GM23338 (cell line): ENCODE measurements at regions not wholly inside any gene's neighbourhood (a gene's known extent, or its start where the extent isn't known, plus 50 kb on each side); places are given as distances from the start of the nearest gene placed in this dataset.

ENCODE experiments used
- ATAC-seq: fragments of 200-7000 bp; cut with Tn5 transposase; 3 replicates; pipeline ENCODE4 v1.9.1; 2020
- DNase-seq: peaks from one replicate; pipeline ENCODE4 v3.0.0-alpha.2; 2015; ENCODE audit warnings: low spot score
- H2AFZ ChIP-seq: fragments of 200-600 bp; sonication (generic); 2 replicates; pipeline ENCODE4 v1.8.0; 2016; ENCODE audit warnings: antibody characterized with exemption, mild to moderate bottlenecking, moderate library complexity
- H3F3A ChIP-seq: fragments of 200-600 bp; sonication (generic); replicated peaks from 2 replicates; pipeline ENCODE4 v1.8.0; 2017; ENCODE audit warnings: antibody characterized with exemption, mixed run types, low read depth
- H3K27ac ChIP-seq: fragments of 200-600 bp; sonication (generic); 2 replicates; pipeline ENCODE4 v1.6.1; 2016; ENCODE audit warnings: low read depth
- H3K27me3 ChIP-seq: fragments of 200-600 bp; sonication (generic); 2 replicates; pipeline ENCODE4 v1.8.0; 2016; ENCODE audit warnings: mild to moderate bottlenecking, mixed run types, moderate library complexity; ENCODE audit not compliant: insufficient read depth
- H3K36me3 ChIP-seq: fragments of 200-600 bp; sonication (generic); 2 replicates; pipeline ENCODE4 v1.8.0; 2016; ENCODE audit warnings: mild to moderate bottlenecking; ENCODE audit not compliant: insufficient read depth
- H3K4me1 ChIP-seq: fragments of 200-600 bp; sonication (generic); 2 replicates; pipeline ENCODE4 v1.8.0; 2016; ENCODE audit warnings: mild to moderate bottlenecking, moderate library complexity; ENCODE audit not compliant: insufficient read depth
- H3K4me2 ChIP-seq: fragments of 200-600 bp; sonication (generic); 2 replicates; pipeline ENCODE4 v1.7.1; 2017; ENCODE audit warnings: mixed run types
- H3K4me3 ChIP-seq: fragments of 200-600 bp; sonication (generic); 2 replicates; pipeline ENCODE4 v1.6.1; 2016; ENCODE audit warnings: mixed run types
- H3K79me2 ChIP-seq: fragments of 200-600 bp; sonication (generic); replicated peaks from 2 replicates; pipeline ENCODE4 v1.8.0; 2017; ENCODE audit warnings: mild to moderate bottlenecking; ENCODE audit not compliant: insufficient read depth
- H3K9me2 ChIP-seq: fragments of 200-600 bp; sonication (generic); 2 replicates; pipeline ENCODE4 v1.8.0; 2017; ENCODE audit not compliant: insufficient read depth
- H4K20me1 ChIP-seq: fragments of 200-600 bp; sonication (generic); replicated peaks from 2 replicates; pipeline ENCODE4 v1.8.0; 2017; ENCODE audit warnings: mild to moderate bottlenecking; ENCODE audit not compliant: insufficient read depth
- H3K27ac Mint-ChIP-seq: 2 replicates; pipeline ENCODE4 v1.8.0; 2020; ENCODE audit warnings: inconsistent platforms, mild to moderate bottlenecking, moderate library complexity, mixed read lengths
- H3K27me3 Mint-ChIP-seq: 3 replicates; pipeline ENCODE4 v1.8.0; 2022; ENCODE audit warnings: low read depth, mild to moderate bottlenecking, moderate library complexity, mixed read lengths, inconsistent platforms; ENCODE audit not compliant: insufficient read depth, poor library complexity
- H3K36me3 Mint-ChIP-seq: 3 replicates; pipeline ENCODE4 v1.8.0; 2021; ENCODE audit warnings: low read depth, mild to moderate bottlenecking, inconsistent platforms, moderate library complexity, mixed read lengths
- H3K4me1 Mint-ChIP-seq: 3 replicates; pipeline ENCODE4 v1.8.0; 2020; ENCODE audit warnings: mild to moderate bottlenecking, inconsistent platforms, mixed read lengths
- H3K4me3 Mint-ChIP-seq: 3 replicates; pipeline ENCODE4 v1.8.0; 2021; ENCODE audit warnings: moderate library complexity, mild to moderate bottlenecking, inconsistent platforms, mixed read lengths
- H3K9me3 Mint-ChIP-seq: 3 replicates; pipeline ENCODE4 v1.8.0; 2020; ENCODE audit warnings: moderate library complexity, mild to moderate bottlenecking, inconsistent platforms, mixed read lengths
- CREB1 ChIP-seq: fragments of 250-450 bp; sonication (Bioruptor Pico); IDR thresholded peaks from 2 replicates; pipeline ENCODE4 v1.5.0; 2020; ENCODE audit warnings: low read depth, mild to moderate bottlenecking, moderate library complexity
- EZH2 ChIP-seq: fragments of 200-600 bp; sonication (generic); IDR thresholded peaks from one replicate; pipeline ENCODE4 v1.8.0; 2017; ENCODE audit warnings: antibody characterized with exemption, mild to moderate bottlenecking, low read depth; ENCODE audit not compliant: unreplicated experiment
- EZH2phosphoT487 ChIP-seq: fragments of 200-600 bp; sonication (generic); IDR thresholded peaks from one replicate; pipeline ENCODE4 v1.8.1; 2018; ENCODE audit warnings: antibody characterized with exemption; ENCODE audit not compliant: unreplicated experiment
- JUNB ChIP-seq: IDR thresholded peaks from one replicate; pipeline ENCODE4 v1.6.1; 2016; ENCODE audit warnings: antibody characterized with exemption; ENCODE audit not compliant: unreplicated experiment
- NANOG ChIP-seq: IDR thresholded peaks from 2 replicates; pipeline ENCODE4 v1.6.1; 2016; ENCODE audit warnings: antibody characterized with exemption, borderline replicate concordance
- POLR2AphosphoS5 ChIP-seq: IDR thresholded peaks from 2 replicates; pipeline ENCODE4 v1.6.1; 2016; ENCODE audit warnings: antibody characterized with exemption, low read depth
- STAT1 ChIP-seq: IDR thresholded peaks from one replicate; pipeline ENCODE4 v1.6.1; 2016; ENCODE audit warnings: antibody characterized with exemption; ENCODE audit not compliant: unreplicated experiment
- ZNF114 ChIP-seq: fragments of 250-450 bp; sonication (Bioruptor Pico); IDR thresholded peaks from 2 replicates; pipeline ENCODE4 v1.5.0; 2020; ENCODE audit warnings: mild to moderate bottlenecking, moderate library complexity
- ZNF331 ChIP-seq: fragments of 250-450 bp; sonication (Bioruptor Pico); IDR thresholded peaks from 2 replicates; pipeline ENCODE4 v1.5.0; 2020; ENCODE audit warnings: low read depth, mild to moderate bottlenecking, moderate library complexity
- TF ChIP-seq, protein P1 (sequence below): IDR thresholded peaks from 2 replicates; pipeline ENCODE4 v1.6.1; 2016; ENCODE audit warnings: antibody characterized with exemption
- TF ChIP-seq, protein P2 (sequence below), 2 experiments: fragments of 200-600 bp in 1 of 2; sonication (generic) in 1 of 2; conservative IDR thresholded peaks; 2 replicates each; pipeline versions ENCODE4 v1.5.1 to v1.6.1; 2016 to 2017; ENCODE audit warnings: antibody characterized with exemption in 2 of 2, low read depth in 2 of 2, mild to moderate bottlenecking in 2 of 2, moderate library complexity in 1 of 2
- TF ChIP-seq, protein P3 (sequence below): fragments of 250-450 bp; sonication (Bioruptor Pico); IDR thresholded peaks from 2 replicates; pipeline ENCODE4 v1.5.0; 2020; ENCODE audit warnings: mild to moderate bottlenecking, moderate library complexity
- TF ChIP-seq, protein P4 (sequence below): IDR thresholded peaks from one replicate; pipeline ENCODE4 v1.6.1; 2018; ENCODE audit warnings: antibody characterized with exemption; ENCODE audit not compliant: unreplicated experiment

DNA sequence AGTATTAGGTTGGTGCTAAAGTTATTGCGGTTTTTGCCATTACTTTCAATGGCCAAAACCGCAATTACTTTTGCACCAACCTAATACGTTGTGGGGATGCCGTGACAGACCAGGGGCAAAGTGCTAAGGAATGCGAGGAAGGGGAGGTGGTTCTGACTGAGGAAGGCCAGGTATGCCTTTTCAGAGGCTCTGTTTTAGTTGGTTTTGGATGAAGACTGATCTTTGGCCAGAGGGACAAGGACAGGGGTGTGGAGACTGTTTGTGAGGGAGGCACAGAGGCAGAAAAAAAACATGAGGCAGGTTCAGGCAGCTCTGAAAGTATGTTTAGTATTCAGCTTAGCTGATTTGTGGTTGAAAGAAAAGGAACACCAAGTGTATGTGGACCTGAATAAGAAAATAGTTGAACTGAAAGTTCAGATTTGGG is 358.2 kb downstream of the RPS6KC1 start:
- Histone ChIP-seq H3K27me3 (no peaks in the 10 kb centered on the region), H2AFZ (no peak overlapping the region), H3K9me2 (peaks cover 29% of the 10 kb centered on the region), H3K4me3 (no peak overlapping the region), H3K27ac (no peak overlapping the region), H3K79me2 (no peaks in the 10 kb centered on the region), H3K4me1 (no peaks in the 10 kb centered on the region), H3K4me2 (no peak overlapping the region), H3F3A (no peaks in the 10 kb centered on the region), H4K20me1 (no peaks in the 10 kb centered on the region), H3K36me3 (no peaks in the 10 kb centered on the region)
- Mint-ChIP-seq H3K4me3 (no peak overlapping the region), H3K36me3 (peaks cover 5% of the 10 kb centered on the region; the same call in 1 of the 3 replicates), H3K27me3 (peaks cover 2% of the 10 kb centered on the region), H3K4me1 (no peaks in the 10 kb centered on the region), H3K9me3 (peaks cover 5% of the 10 kb centered on the region; the same call in 1 of the 3 replicates), H3K27ac (no peak overlapping the region)
- DNase-seq: no peak
- ATAC-seq: no peak
- TF ChIP-seq, protein P1, sequence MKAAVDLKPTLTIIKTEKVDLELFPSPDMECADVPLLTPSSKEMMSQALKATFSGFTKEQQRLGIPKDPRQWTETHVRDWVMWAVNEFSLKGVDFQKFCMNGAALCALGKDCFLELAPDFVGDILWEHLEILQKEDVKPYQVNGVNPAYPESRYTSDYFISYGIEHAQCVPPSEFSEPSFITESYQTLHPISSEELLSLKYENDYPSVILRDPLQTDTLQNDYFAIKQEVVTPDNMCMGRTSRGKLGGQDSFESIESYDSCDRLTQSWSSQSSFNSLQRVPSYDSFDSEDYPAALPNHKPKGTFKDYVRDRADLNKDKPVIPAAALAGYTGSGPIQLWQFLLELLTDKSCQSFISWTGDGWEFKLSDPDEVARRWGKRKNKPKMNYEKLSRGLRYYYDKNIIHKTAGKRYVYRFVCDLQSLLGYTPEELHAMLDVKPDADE: no peak
- no peak for TF ChIP-seq EZH2phosphoT487
- no peak for TF ChIP-seq NANOG
- no peak for TF ChIP-seq POLR2AphosphoS5
- TF ChIP-seq ZNF114 (CRISPR knock-in tag): no peak
- TF ChIP-seq, protein P2, sequence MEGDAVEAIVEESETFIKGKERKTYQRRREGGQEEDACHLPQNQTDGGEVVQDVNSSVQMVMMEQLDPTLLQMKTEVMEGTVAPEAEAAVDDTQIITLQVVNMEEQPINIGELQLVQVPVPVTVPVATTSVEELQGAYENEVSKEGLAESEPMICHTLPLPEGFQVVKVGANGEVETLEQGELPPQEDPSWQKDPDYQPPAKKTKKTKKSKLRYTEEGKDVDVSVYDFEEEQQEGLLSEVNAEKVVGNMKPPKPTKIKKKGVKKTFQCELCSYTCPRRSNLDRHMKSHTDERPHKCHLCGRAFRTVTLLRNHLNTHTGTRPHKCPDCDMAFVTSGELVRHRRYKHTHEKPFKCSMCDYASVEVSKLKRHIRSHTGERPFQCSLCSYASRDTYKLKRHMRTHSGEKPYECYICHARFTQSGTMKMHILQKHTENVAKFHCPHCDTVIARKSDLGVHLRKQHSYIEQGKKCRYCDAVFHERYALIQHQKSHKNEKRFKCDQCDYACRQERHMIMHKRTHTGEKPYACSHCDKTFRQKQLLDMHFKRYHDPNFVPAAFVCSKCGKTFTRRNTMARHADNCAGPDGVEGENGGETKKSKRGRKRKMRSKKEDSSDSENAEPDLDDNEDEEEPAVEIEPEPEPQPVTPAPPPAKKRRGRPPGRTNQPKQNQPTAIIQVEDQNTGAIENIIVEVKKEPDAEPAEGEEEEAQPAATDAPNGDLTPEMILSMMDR (conservative IDR thresholded peaks at IDR 0.05; ENCODE audit: low read depth in 2 of 2): no peak
- TF ChIP-seq, protein P3, sequence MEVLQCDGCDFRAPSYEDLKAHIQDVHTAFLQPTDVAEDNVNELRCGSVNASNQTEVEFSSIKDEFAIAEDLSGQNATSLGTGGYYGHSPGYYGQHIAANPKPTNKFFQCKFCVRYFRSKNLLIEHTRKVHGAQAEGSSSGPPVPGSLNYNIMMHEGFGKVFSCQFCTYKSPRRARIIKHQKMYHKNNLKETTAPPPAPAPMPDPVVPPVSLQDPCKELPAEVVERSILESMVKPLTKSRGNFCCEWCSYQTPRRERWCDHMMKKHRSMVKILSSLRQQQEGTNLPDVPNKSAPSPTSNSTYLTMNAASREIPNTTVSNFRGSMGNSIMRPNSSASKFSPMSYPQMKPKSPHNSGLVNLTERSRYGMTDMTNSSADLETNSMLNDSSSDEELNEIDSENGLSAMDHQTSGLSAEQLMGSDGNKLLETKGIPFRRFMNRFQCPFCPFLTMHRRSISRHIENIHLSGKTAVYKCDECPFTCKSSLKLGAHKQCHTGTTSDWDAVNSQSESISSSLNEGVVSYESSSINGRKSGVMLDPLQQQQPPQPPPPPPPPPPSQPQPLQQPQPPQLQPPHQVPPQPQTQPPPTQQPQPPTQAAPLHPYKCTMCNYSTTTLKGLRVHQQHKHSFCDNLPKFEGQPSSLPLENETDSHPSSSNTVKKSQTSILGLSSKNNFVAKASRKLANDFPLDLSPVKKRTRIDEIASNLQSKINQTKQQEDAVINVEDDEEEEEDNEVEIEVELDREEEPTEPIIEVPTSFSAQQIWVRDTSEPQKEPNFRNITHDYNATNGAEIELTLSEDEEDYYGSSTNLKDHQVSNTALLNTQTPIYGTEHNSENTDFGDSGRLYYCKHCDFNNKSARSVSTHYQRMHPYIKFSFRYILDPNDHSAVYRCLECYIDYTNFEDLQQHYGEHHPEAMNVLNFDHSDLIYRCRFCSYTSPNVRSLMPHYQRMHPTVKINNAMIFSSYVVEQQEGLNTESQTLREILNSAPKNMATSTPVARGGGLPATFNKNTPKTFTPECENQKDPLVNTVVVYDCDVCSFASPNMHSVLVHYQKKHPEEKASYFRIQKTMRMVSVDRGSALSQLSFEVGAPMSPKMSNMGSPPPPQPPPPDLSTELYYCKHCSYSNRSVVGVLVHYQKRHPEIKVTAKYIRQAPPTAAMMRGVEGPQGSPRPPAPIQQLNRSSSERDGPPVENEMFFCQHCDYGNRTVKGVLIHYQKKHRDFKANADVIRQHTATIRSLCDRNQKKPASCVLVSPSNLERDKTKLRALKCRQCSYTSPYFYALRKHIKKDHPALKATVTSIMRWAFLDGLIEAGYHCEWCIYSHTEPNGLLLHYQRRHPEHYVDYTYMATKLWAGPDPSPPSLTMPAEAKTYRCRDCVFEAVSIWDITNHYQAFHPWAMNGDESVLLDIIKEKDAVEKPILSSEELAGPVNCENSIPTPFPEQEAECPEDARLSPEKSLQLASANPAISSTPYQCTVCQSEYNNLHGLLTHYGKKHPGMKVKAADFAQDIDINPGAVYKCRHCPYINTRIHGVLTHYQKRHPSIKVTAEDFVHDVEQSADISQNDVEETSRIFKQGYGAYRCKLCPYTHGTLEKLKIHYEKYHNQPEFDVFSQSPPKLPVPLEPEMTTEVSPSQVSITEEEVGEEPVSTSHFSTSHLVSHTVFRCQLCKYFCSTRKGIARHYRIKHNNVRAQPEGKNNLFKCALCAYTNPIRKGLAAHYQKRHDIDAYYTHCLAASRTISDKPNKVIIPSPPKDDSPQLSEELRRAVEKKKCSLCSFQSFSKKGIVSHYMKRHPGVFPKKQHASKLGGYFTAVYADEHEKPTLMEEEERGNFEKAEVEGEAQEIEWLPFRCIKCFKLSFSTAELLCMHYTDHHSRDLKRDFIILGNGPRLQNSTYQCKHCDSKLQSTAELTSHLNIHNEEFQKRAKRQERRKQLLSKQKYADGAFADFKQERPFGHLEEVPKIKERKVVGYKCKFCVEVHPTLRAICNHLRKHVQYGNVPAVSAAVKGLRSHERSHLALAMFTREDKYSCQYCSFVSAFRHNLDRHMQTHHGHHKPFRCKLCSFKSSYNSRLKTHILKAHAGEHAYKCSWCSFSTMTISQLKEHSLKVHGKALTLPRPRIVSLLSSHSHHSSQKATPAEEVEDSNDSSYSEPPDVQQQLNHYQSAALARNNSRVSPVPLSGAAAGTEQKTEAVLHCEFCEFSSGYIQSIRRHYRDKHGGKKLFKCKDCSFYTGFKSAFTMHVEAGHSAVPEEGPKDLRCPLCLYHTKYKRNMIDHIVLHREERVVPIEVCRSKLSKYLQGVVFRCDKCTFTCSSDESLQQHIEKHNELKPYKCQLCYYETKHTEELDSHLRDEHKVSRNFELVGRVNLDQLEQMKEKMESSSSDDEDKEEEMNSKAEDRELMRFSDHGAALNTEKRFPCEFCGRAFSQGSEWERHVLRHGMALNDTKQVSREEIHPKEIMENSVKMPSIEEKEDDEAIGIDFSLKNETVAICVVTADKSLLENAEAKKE (CRISPR knock-in tag): no peak
- no peak for TF ChIP-seq CREB1 (CRISPR knock-in tag)
- no peak for TF ChIP-seq ZNF331 (CRISPR knock-in tag)
- TF ChIP-seq JUNB: no peak
- TF ChIP-seq EZH2: no peak
- TF ChIP-seq STAT1: no peak
- TF ChIP-seq, protein P4, sequence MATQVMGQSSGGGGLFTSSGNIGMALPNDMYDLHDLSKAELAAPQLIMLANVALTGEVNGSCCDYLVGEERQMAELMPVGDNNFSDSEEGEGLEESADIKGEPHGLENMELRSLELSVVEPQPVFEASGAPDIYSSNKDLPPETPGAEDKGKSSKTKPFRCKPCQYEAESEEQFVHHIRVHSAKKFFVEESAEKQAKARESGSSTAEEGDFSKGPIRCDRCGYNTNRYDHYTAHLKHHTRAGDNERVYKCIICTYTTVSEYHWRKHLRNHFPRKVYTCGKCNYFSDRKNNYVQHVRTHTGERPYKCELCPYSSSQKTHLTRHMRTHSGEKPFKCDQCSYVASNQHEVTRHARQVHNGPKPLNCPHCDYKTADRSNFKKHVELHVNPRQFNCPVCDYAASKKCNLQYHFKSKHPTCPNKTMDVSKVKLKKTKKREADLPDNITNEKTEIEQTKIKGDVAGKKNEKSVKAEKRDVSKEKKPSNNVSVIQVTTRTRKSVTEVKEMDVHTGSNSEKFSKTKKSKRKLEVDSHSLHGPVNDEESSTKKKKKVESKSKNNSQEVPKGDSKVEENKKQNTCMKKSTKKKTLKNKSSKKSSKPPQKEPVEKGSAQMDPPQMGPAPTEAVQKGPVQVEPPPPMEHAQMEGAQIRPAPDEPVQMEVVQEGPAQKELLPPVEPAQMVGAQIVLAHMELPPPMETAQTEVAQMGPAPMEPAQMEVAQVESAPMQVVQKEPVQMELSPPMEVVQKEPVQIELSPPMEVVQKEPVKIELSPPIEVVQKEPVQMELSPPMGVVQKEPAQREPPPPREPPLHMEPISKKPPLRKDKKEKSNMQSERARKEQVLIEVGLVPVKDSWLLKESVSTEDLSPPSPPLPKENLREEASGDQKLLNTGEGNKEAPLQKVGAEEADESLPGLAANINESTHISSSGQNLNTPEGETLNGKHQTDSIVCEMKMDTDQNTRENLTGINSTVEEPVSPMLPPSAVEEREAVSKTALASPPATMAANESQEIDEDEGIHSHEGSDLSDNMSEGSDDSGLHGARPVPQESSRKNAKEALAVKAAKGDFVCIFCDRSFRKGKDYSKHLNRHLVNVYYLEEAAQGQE: no peak
